DND-41 (cell line): ENCODE measurements at regions not wholly inside any gene's neighbourhood (a gene's known extent, or its start where the extent isn't known, plus 50 kb on each side); places are given as distances from the start of the nearest gene placed in this dataset.

Experiments used
- CTCF ChIP-seq: IDR thresholded peaks from 2 replicates; pipeline ENCODE4 v1.5.1; 2012; ENCODE audit warnings: borderline replicate concordance, low read length, moderate library complexity, mild to moderate bottlenecking; ENCODE audit not compliant: poor library complexity, severe bottlenecking; ENCODE audit errors: extremely low read depth
- EZH2 ChIP-seq: IDR thresholded peaks from 3 replicates; pipeline ENCODE4 v1.6.1; 2012; ENCODE audit warnings: borderline replicate concordance, low read depth, mild to moderate bottlenecking, moderate library complexity, low read length, inconsistent platforms; ENCODE audit not compliant: severe bottlenecking

DNA sequence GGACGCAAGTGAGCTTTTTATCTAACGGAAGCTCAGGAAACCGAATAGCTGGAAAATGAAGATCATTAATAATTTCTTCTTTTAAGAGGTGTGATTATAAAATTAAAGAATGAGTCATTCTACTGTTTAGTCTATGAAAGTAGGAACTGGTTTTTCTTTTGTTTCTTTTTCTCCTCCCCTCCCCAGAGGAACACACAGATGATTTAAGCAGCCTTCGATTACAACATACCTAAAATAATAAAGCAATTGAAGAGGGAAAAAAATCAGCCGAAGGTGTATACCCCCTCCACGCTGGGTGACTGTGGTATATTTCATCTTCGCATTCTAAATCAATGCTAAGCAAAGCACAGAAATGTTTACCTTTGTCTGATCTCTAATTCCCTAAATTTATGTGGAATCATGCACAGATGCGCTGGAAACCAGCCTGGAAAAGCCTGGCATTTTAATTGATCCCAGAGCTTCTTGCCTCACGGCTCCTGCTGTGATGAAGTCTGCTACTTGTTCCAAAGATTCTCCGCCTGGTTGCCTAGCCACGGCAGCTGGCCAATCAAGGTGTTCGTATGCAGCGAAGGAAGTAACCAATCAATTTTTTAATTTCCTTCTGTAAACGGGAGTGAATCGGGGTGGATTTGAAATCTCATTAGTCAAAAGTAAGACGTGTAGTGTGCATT, 133.9 kb downstream of the FANCF start:
- TF ChIP-seq EZH2 (no peak), CTCF (no peak)
